GM21576 (cell line): ENCODE measurements at regions not wholly inside any gene's neighbourhood (a gene's known extent, or its start where the extent isn't known, plus 50 kb on each side); places are given as distances from the start of the nearest gene placed in this dataset.
"Not testable (repeated sequence)": the region's sequence is repeated elsewhere in the genome, so short reads cannot be mapped to it uniquely, and the experiment has no call there.

Source experiments
- ATAC-seq: cut with Tn5 transposase; IDR thresholded peaks from one replicate; pipeline ENCODE4 v1.9.1; 2021; ENCODE audit warnings: mild to moderate bottlenecking, moderate library complexity; ENCODE audit not compliant: unreplicated experiment

GRCh38 chr10:65786279-65786678 is 1139.6 kb upstream of the LRRTM3 start:
- ATAC-seq, result no peak

GRCh38 chr10:65787571-65787970 is 1138.3 kb upstream of the LRRTM3 start:
- no peak for ATAC-seq

GRCh38 chr10:65788271-65788670 is 1137.6 kb upstream of the LRRTM3 start:
- ATAC-seq, result no peak

GRCh38 chr10:65791979-65792378 is 1133.9 kb upstream of the LRRTM3 start:
- ATAC-seq, result no peak

- ATAC-seq, result no peak
These were observed 1132.0 kb upstream of the LRRTM3 start for GRCh38 chr10:65793738-65794425.

- ATAC-seq, result not testable (repeated sequence)
These were observed 1131.0 kb upstream of the LRRTM3 start for GRCh38 chr10:65794861-65795260.

GRCh38 chr10:65796472-65796871 is 1129.4 kb upstream of the LRRTM3 start:
- no peak for ATAC-seq

- no peak for ATAC-seq
These were observed 1127.7 kb upstream of the LRRTM3 start for GRCh38 chr10:65798133-65798532.

GRCh38 chr10:65802391-65802790 is 1123.4 kb upstream of the LRRTM3 start:
- ATAC-seq, result no peak

GRCh38 chr10:65805511-65805910 is 1120.3 kb upstream of the LRRTM3 start:
- no peak for ATAC-seq

- ATAC-seq, result no peak
These were observed 1119.8 kb upstream of the LRRTM3 start for GRCh38 chr10:65805993-65806392.

GRCh38 chr10:65808687-65809333 is 1117.0 kb upstream of the LRRTM3 start:
- ATAC-seq, result no peak

- no peak for ATAC-seq
These were observed 1113.8 kb upstream of the LRRTM3 start for GRCh38 chr10:65811931-65812525.

GRCh38 chr10:65816536-65816935 is 1109.3 kb upstream of the LRRTM3 start:
- ATAC-seq, result no peak

GRCh38 chr10:65818990-65819389 is 1106.8 kb upstream of the LRRTM3 start:
- no peak for ATAC-seq

GRCh38 chr10:65827359-65827758 is 1098.5 kb upstream of the LRRTM3 start:
- ATAC-seq, result no peak

GRCh38 chr10:65838811-65839210 is 1087.0 kb upstream of the LRRTM3 start:
- no peak for ATAC-seq

- ATAC-seq, result no peak
These were observed 1082.6 kb upstream of the LRRTM3 start for GRCh38 chr10:65843203-65843602.

- no peak for ATAC-seq
These were observed 1079.9 kb upstream of the LRRTM3 start for GRCh38 chr10:65845916-65846315.

- no peak for ATAC-seq
These were observed 1079.3 kb upstream of the LRRTM3 start for GRCh38 chr10:65846541-65846940.

- ATAC-seq, result no peak
These were observed 1078.9 kb upstream of the LRRTM3 start for GRCh38 chr10:65846949-65847348.
